WTC11 (cell line): ENCODE measurements at regions not wholly inside any gene's neighbourhood (a gene's known extent, or its start where the extent isn't known, plus 50 kb on each side); places are given as distances from the start of the nearest gene placed in this dataset.

Experiments used
- ATF6 ChIP-seq: sonication (generic); formaldehyde crosslinking; IDR thresholded peaks from 2 replicates; pipeline ENCODE4 v1.8.1; 2023; ENCODE audit warnings: mild to moderate bottlenecking, missing genetic modification reagents
- E2F5 ChIP-seq: sonication (generic); formaldehyde crosslinking; IDR thresholded peaks from 2 replicates; pipeline ENCODE4 v1.8.1; 2022; ENCODE audit warnings: mild to moderate bottlenecking, moderate library complexity, missing genetic modification reagents
- JUN ChIP-seq: sonication (generic); formaldehyde crosslinking; IDR thresholded peaks from 2 replicates; pipeline ENCODE4 v1.8.0; 2023; ENCODE audit warnings: mild to moderate bottlenecking, missing genetic modification reagents
- MAX ChIP-seq: sonication (generic); formaldehyde crosslinking; IDR thresholded peaks from 2 replicates; pipeline ENCODE4 v1.8.0; 2022; ENCODE audit warnings: mild to moderate bottlenecking, missing genetic modification reagents
- NFYB ChIP-seq: sonication (generic); formaldehyde crosslinking; conservative IDR thresholded peaks from 2 replicates; pipeline ENCODE4 v1.8.0; 2022; ENCODE audit warnings: low read depth, missing genetic modification reagents
- NR2C2 ChIP-seq: sonication (generic); formaldehyde crosslinking; IDR thresholded peaks from 2 replicates; pipeline ENCODE4 v1.8.0; 2022; ENCODE audit warnings: mild to moderate bottlenecking, missing genetic modification reagents
- NR3C1 ChIP-seq: sonication (generic); formaldehyde crosslinking; conservative IDR thresholded peaks from 2 replicates; pipeline ENCODE4 v1.8.1; 2023; ENCODE audit warnings: low read depth, mild to moderate bottlenecking, missing genetic modification reagents
- TCF7 ChIP-seq: sonication (generic); formaldehyde crosslinking; IDR thresholded peaks from 2 replicates; pipeline ENCODE4 v1.8.0; 2022; ENCODE audit warnings: mild to moderate bottlenecking, low read depth, missing genetic modification reagents, moderate library complexity
- ZNF121 ChIP-seq: sonication (generic); formaldehyde crosslinking; IDR thresholded peaks from 2 replicates; pipeline ENCODE4 v1.8.0; 2023; ENCODE audit warnings: missing genetic modification reagents
- TF ChIP-seq, protein P1 (sequence below): fragments of 200-600 bp; IDR thresholded peaks from 2 replicates; pipeline ENCODE4 v1.8.0; 2022; ENCODE audit warnings: antibody characterized with exemption
- TF ChIP-seq, protein P2 (sequence below): sonication (generic); formaldehyde crosslinking; IDR thresholded peaks from 2 replicates; pipeline ENCODE4 v1.8.1; 2023; ENCODE audit warnings: mild to moderate bottlenecking, missing genetic modification reagents
- TF ChIP-seq, protein P3 (sequence below): sonication (generic); formaldehyde crosslinking; IDR thresholded peaks from 2 replicates; pipeline ENCODE4 v1.8.1; 2022; ENCODE audit warnings: low read depth, missing genetic modification reagents, borderline replicate concordance

DNA sequence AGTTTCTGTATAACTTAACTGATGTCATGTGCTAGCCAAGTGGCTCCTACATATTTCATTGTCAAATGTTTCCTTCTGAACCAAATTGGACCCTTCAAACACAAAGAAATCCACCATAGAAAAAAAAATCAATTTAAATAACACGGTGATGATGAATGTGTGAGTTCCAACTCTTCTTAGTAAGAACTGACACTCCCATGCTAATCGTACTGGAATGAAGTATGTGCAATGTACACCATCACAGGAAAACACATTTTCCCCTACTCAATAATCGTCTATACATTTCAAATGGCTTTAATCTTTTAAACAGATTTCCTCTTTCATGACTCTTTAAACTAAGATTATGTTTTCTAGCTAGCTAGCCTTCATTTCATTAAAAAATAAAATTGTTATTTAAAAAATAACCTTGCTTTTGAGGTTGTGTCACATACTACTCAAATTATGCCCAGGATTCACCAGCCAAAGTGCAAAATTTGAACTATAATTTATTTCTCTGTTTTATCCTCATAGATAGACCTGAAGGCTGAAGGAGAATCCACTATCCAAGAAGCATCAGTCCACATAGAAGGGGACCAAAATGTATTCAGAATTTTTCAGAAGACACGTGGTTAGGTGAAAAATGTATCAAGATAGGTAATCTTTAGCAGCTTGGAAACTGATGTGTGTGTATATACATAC, 131.0 kb upstream of the ITGA1 start:
- TF ChIP-seq ATF6 (CRISPR knock-in tag) (no peak), E2F5 (CRISPR knock-in tag) (no peak), TCF7 (CRISPR knock-in tag) (no peak), ZNF121 (CRISPR knock-in tag) (no peak), MAX (CRISPR knock-in tag) (no peak), NR2C2 (no peak), NR3C1 (CRISPR knock-in tag) (no peak), JUN (CRISPR knock-in tag) (no peak), NFYB (CRISPR knock-in tag) (no peak)
- TF ChIP-seq, protein P1, sequence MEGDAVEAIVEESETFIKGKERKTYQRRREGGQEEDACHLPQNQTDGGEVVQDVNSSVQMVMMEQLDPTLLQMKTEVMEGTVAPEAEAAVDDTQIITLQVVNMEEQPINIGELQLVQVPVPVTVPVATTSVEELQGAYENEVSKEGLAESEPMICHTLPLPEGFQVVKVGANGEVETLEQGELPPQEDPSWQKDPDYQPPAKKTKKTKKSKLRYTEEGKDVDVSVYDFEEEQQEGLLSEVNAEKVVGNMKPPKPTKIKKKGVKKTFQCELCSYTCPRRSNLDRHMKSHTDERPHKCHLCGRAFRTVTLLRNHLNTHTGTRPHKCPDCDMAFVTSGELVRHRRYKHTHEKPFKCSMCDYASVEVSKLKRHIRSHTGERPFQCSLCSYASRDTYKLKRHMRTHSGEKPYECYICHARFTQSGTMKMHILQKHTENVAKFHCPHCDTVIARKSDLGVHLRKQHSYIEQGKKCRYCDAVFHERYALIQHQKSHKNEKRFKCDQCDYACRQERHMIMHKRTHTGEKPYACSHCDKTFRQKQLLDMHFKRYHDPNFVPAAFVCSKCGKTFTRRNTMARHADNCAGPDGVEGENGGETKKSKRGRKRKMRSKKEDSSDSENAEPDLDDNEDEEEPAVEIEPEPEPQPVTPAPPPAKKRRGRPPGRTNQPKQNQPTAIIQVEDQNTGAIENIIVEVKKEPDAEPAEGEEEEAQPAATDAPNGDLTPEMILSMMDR, result no peak
- TF ChIP-seq, protein P2, sequence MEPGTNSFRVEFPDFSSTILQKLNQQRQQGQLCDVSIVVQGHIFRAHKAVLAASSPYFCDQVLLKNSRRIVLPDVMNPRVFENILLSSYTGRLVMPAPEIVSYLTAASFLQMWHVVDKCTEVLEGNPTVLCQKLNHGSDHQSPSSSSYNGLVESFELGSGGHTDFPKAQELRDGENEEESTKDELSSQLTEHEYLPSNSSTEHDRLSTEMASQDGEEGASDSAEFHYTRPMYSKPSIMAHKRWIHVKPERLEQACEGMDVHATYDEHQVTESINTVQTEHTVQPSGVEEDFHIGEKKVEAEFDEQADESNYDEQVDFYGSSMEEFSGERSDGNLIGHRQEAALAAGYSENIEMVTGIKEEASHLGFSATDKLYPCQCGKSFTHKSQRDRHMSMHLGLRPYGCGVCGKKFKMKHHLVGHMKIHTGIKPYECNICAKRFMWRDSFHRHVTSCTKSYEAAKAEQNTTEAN (CRISPR knock-in tag), result no peak
- TF ChIP-seq, protein P3, sequence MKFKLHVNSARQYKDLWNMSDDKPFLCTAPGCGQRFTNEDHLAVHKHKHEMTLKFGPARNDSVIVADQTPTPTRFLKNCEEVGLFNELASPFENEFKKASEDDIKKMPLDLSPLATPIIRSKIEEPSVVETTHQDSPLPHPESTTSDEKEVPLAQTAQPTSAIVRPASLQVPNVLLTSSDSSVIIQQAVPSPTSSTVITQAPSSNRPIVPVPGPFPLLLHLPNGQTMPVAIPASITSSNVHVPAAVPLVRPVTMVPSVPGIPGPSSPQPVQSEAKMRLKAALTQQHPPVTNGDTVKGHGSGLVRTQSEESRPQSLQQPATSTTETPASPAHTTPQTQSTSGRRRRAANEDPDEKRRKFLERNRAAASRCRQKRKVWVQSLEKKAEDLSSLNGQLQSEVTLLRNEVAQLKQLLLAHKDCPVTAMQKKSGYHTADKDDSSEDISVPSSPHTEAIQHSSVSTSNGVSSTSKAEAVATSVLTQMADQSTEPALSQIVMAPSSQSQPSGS, result no peak
